Gastroesophageal sphincter (tissue), 4 donors: ENCODE measurements at regions not wholly inside any gene's neighbourhood (a gene's known extent, or its start where the extent isn't known, plus 50 kb on each side); places are given as distances from the start of the nearest gene placed in this dataset.

Experiments
- ATAC-seq: fragments of 150-250 bp; one replicate; pipeline ENCODE4 v1.9.1; 2016; ENCODE audit warnings: mild to moderate bottlenecking, moderate library complexity
- H3K27ac ChIP-seq, 4 donors: fragments of 200-600 bp; sonication (generic) in 3 of 4; 1 replicate in 3 of 4; 2 replicates in 1 of 4; pipeline ENCODE4 v1.5.1; 2016 to 2019
- H3K27me3 ChIP-seq: fragments of 200-600 bp; sonication (generic); one replicate; pipeline ENCODE4 v1.5.1; 2019
- H3K36me3 ChIP-seq, 2 donors: fragments of 200-600 bp; sonication (generic); one replicate each; pipeline ENCODE4 v1.5.1; 2019; ENCODE audit warnings: control low read depth in 1 of 2
- H3K4me1 ChIP-seq, 3 donors: fragments of 200-600 bp; sonication (generic); 1 replicate in 2 of 3; 2 replicates in 1 of 3; pipeline ENCODE4 v1.5.1; 2016 to 2019; ENCODE audit warnings: control low read depth in 2 of 3
- H3K4me3 ChIP-seq, 2 donors: fragments of 200-600 bp; sonication (generic); one replicate each; pipeline ENCODE4 v1.5.1; 2019; ENCODE audit warnings: mild to moderate bottlenecking in 1 of 2, moderate library complexity in 1 of 2
- H3K9me3 ChIP-seq, 3 donors: fragments of 200-600 bp; sonication (generic); one replicate each; pipeline ENCODE4 v1.5.1; 2017 to 2019; ENCODE audit warnings: control low read depth in 2 of 3
- EP300 ChIP-seq: sonication (generic); formaldehyde crosslinking; IDR thresholded peaks from one replicate; pipeline ENCODE4 v1.6.1; 2017; ENCODE audit warnings: antibody characterized with exemption, mild to moderate bottlenecking
- POLR2A ChIP-seq, 2 donors: fragments of 450-650 bp; IDR thresholded peaks; one replicate each; pipeline ENCODE4 v1.6.1; 2017; ENCODE audit warnings: antibody characterized with exemption in 2 of 2, mild to moderate bottlenecking in 2 of 2, moderate library complexity in 1 of 2
- POLR2AphosphoS5 ChIP-seq: sonication (generic); formaldehyde crosslinking; IDR thresholded peaks from one replicate; pipeline ENCODE4 v1.6.1; 2017; ENCODE audit warnings: antibody characterized with exemption
- WGBS, 2 donors: methylation state at CpG; one replicate each; pipeline ENCODE4 v1.1.5; 2018; ENCODE audit warnings: low coverage in 1 of 2; 5-methylcytosine and 5-hydroxymethylcytosine counted together
- TF ChIP-seq, protein P1 (sequence below), 4 experiments: fragments of 200-600 bp in 2 of 4; fragments of 450-650 bp in 2 of 4; sonication (generic) in 1 of 4; IDR thresholded peaks; one replicate each; pipeline ENCODE4 v1.5.1; 2017 to 2019; ENCODE audit warnings: antibody characterized with exemption in 4 of 4, mild to moderate bottlenecking in 2 of 4, moderate library complexity in 2 of 4

DNA sequence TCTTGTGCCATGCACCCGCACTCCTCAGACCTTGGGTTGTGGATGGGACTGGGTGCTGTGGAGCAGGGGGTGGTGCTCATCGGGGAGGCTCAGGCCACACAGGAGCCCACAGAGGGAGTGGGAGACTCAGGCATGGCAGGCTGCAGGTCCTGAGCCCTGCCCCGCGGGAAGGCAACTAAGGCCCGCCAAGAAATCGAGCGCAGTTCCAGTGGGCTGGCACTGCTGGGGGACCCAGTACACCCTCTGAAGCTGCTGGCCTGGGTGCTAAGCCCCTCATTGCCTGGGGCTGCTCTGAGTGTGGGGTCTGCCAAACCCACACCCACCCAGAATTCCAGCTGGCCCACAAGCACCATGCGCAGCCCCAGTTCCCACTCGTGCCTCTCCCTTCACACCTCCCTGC, 450.5 kb upstream of the FGF16 start:
- TF ChIP-seq POLR2AphosphoS5, result no peak
- TF ChIP-seq POLR2A (IDR thresholded peaks at IDR 0.05), result no peak
- TF ChIP-seq, protein P1, sequence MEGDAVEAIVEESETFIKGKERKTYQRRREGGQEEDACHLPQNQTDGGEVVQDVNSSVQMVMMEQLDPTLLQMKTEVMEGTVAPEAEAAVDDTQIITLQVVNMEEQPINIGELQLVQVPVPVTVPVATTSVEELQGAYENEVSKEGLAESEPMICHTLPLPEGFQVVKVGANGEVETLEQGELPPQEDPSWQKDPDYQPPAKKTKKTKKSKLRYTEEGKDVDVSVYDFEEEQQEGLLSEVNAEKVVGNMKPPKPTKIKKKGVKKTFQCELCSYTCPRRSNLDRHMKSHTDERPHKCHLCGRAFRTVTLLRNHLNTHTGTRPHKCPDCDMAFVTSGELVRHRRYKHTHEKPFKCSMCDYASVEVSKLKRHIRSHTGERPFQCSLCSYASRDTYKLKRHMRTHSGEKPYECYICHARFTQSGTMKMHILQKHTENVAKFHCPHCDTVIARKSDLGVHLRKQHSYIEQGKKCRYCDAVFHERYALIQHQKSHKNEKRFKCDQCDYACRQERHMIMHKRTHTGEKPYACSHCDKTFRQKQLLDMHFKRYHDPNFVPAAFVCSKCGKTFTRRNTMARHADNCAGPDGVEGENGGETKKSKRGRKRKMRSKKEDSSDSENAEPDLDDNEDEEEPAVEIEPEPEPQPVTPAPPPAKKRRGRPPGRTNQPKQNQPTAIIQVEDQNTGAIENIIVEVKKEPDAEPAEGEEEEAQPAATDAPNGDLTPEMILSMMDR (IDR thresholded peaks at IDR 0.05), result no peak
- TF ChIP-seq EP300, result no peak
- no peak overlapping the region for H3K27ac ChIP-seq
- H3K27me3 ChIP-seq, result no peaks in the 10 kb centered on the region
- no peak for ATAC-seq
- no peak overlapping the region for H3K4me3 ChIP-seq
- no CpG with 5 or more reads among the region's 9 CpGs for WGBS, 2 donors
- H3K4me1 ChIP-seq, result no peaks in the 10 kb centered on the region
- no peaks in the 10 kb centered on the region for H3K36me3 ChIP-seq
- H3K9me3 ChIP-seq, result no peaks in the 10 kb centered on the region

DNA sequence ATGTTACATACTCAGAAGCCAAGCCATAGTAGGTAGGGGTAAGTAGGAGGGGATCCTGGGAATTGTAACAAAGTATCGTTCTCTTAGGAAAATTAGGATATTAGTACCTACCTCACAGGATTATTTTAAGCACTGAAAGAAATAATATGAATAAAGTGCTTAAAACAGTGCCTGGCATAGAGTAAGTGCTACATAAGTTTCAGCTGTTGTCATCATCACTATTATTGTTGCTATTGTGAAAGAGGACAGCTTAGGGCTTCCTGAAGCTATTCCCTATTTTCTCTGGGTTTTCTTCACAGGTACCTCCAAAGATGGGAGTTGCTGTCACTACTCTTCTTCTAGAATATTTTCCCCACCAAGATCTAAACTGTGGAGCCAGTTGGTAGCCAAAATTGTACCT, 443.7 kb upstream of the FGF16 start:
- no peak for ATAC-seq
- H3K4me1 ChIP-seq, result no peaks in the 10 kb centered on the region
- TF ChIP-seq EP300 (no peak), POLR2AphosphoS5 (no peak), POLR2A (IDR thresholded peaks at IDR 0.05) (no peak)
- TF ChIP-seq, protein P1 (IDR thresholded peaks at IDR 0.05), result no peak
- H3K27me3 ChIP-seq, result no peaks in the 10 kb centered on the region
- 71% methylated on average over 1 of the region's 1 CpG; no CpG with 5 or more reads in 1 of the 2 donors for WGBS, 2 donors
- no peaks in the 10 kb centered on the region for H3K36me3 ChIP-seq
- no peaks in the 10 kb centered on the region for H3K9me3 ChIP-seq
- no peak overlapping the region for H3K4me3 ChIP-seq
- H3K27ac ChIP-seq, result no peak overlapping the region

DNA sequence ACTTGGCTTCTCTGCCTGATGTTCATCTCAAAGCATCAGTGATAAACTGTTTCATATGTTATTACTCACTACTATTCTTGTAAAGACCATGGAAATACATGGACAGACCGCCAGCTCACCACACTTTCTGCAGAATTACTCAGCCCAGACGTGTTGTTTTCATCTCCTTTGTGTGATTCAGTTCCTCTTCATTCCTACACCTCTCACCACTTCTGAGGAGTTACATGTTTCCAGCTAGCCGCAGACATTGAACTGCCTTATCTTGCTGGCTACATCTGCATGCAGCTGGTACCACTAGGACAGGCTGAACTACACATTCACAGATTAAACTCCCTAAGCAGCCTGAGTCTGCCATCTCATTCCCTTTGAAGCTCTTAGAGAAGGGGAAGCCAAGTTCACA, 443.2 kb upstream of the FGF16 start:
- no peak overlapping the region for H3K4me3 ChIP-seq
- no peak for TF ChIP-seq POLR2AphosphoS5
- no peaks in the 10 kb centered on the region for H3K36me3 ChIP-seq
- H3K27ac ChIP-seq, result no peak overlapping the region
- H3K9me3 ChIP-seq, result no peaks in the 10 kb centered on the region
- no peak for ATAC-seq
- WGBS, 2 donors, result 30 to 44% methylated on average over 2 of the region's 3 CpGs
- H3K4me1 ChIP-seq, result no peaks in the 10 kb centered on the region
- H3K27me3 ChIP-seq, result no peaks in the 10 kb centered on the region

DNA sequence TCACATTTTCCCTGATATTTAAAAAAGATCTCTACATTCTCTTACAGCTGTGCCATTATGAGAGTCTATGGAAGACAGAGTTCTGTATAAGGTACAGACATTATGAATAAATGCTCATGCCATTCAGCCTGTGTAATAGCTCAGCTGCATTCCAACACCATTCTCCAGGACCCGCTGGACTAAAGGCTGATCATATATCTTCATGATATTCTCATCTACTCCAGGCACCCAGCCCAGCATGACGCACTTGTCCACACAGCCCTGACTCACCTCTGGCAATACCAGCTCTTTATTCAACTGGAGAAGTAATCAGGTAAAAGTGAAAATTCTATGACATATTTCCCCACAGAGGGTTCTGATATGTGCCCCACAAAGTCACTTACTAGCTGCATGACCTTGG, 437.5 kb upstream of the FGF16 start:
- no peaks in the 10 kb centered on the region for H3K36me3 ChIP-seq
- no peak for ATAC-seq
- no peaks in the 10 kb centered on the region for H3K27me3 ChIP-seq
- no peak overlapping the region for H3K27ac ChIP-seq
- 16% methylated on average over 2 of the region's 2 CpGs; no CpG with 5 or more reads in 1 of the 2 donors for WGBS, 2 donors
- no peaks in the 10 kb centered on the region for H3K4me1 ChIP-seq
- H3K9me3 ChIP-seq, result no peaks in the 10 kb centered on the region
- H3K4me3 ChIP-seq, result no peak overlapping the region
- TF ChIP-seq EP300 (no peak), POLR2AphosphoS5 (no peak), POLR2A (IDR thresholded peaks at IDR 0.05) (no peak)
- TF ChIP-seq, protein P1 (IDR thresholded peaks at IDR 0.05), result no peak

DNA sequence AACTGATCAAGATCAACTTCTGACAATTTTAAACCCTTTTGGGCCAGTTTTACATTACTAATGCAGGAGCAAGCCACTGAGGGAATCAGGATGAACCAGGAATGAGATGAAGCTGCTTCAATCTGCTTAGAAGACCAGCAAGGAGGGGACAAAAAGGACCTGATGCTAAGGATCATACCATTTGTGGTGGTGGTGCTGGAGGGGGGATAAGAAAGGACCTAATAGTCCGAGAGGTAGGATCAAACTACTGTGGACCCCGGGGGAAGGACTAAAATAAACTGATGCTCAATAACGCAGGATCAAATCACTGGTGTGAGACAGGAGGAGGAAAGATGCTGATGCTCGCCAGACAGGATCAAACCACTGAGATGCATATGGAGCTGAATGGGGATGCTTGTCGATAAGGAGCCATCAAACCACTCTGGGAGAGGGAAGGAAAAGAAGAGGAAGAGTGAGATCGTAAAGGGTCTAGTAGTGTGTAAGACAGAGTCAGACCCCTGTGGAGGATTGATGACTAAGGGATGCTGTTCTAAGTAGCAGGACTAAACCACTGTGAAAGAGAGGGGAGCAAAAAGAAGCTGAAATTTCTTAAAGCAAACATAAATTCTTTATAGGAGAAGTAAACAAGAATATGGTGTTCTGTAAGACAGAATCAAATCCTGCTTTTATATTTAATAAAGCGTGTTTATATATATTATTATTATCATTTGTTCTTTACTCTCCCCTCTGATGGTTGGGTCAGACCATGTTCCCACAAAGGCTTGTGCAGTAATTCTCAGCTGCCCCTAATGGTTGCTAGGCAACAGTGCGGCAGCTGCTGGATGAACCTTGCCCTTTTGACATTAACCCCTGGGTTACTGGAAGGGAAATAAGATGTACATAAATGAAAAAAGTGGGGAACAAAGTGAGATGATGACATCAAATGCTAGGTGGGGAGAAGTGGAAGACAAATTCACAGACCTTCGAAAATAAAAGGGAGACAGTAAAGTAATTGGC, 432.5 kb upstream of the FGF16 start:
- no peak overlapping the region for H3K4me3 ChIP-seq
- no peak overlapping the region for H3K27ac ChIP-seq
- 26 to 45% methylated on average over 7 to 9 of the region's 9 CpGs for WGBS, 2 donors
- no peaks in the 10 kb centered on the region for H3K4me1 ChIP-seq
- TF ChIP-seq, protein P1 (IDR thresholded peaks at IDR 0.05), result no peak
- TF ChIP-seq POLR2AphosphoS5, result no peak
- TF ChIP-seq EP300, result no peak
- no peak for TF ChIP-seq POLR2A (IDR thresholded peaks at IDR 0.05)
- H3K9me3 ChIP-seq, result no peaks in the 10 kb centered on the region
- no peaks in the 10 kb centered on the region for H3K27me3 ChIP-seq
- no peaks in the 10 kb centered on the region for H3K36me3 ChIP-seq
- no peak for ATAC-seq
